Suppressor macrophage treated with lipopolysaccharide for 1 hour (primary cell): ENCODE measurements at regions not wholly inside any gene's neighbourhood (a gene's known extent, or its start where the extent isn't known, plus 50 kb on each side); places are given as distances from the start of the nearest gene placed in this dataset.
"Not testable (repeated sequence)": the region's sequence is repeated elsewhere in the genome, so short reads cannot be mapped to it uniquely, and the experiment has no call there.

Experiments used
- DNase-seq, 3 donors: peaks; one replicate each; pipeline ENCODE4 v3.0.0-alpha.2; 2020 to 2022

DNA sequence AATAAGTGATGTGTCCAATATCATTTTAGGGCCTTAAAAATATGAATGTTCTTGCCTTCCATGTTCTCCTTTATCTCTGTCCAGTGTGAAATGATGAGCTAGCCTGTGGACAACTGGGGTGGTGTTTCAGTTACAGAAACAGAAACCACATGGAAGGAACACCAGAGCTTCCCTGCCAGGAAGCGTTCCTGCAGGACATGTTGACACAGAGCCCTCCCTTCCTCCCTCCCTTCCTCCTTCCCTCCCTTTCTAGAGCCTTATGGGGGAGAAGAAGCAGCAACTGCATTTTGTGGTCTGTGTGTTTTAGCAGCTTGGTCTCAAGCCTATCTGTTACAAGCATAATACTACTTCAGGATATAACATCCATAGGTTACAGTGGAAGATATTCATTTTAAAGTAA lies 539.7 kb upstream of the NETO1 start:
- DNase-seq, result no peak

DNA sequence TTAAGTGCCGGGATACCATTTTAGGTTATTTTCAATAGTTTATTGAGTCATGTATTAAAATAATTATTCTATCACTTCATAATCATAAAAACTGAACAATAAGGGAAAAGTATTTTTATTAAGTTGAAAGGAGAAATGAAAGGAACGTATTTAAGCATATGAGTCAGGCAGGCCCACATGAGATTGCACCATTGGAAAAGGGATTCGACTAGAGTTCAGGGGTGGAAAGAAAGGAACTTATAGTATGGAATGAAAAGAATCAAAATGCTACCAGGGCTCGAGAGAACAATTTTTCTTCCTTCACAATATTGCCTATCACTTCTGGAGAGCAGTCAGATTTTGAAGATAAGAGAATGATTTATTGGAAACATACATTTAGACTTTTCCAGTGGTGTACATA lies 516.5 kb upstream of the NETO1 start:
- DNase-seq, result no peak

DNA sequence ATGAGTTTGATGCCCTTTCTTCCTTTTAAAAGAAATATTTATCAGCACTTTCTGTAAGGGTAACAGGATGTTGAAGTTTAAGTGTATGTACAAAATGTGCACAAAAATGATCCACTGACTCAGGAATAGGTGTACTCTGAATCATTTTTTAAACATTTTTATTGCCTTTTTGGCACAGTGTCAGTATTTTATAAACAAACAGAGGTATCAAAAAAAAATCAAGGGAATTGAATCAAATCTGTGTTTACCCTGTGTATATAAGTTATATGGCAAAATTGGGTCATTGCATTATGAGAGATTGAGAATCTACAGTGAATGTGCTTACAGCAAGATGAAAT lies 513.9 kb upstream of the NETO1 start:
- DNase-seq, result no peak

DNA sequence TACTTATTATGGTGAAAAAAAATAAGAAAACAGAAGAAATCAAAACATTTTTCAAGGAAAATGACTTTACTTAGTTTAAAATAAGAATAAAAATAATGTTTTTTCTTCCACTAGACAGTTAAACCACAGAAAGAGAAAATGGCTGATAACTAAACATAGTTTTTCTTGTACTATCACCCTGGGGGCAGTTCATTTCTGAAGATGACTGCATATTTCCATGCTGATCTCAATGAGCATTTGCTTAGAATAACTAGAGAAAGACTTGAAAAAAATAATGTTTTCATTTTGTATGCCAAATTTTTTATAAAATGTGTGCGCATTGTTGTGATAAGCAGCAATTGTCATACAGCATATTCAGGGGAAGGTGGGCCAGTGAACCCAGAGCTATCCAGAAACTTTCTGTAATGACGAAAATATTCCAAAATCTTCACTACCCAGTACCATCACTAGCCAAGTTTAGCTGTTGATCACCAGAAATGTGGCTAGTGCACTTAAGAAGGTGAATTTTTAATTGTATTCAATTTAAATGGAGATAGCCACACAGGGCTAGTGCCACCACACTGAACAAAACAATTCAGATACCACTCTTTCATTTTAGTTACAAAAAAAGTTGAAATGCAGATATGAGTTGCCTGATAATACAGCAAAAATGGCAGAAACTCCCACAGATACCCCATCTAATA lies 513.4 kb upstream of the NETO1 start:
- no peak for DNase-seq

DNA sequence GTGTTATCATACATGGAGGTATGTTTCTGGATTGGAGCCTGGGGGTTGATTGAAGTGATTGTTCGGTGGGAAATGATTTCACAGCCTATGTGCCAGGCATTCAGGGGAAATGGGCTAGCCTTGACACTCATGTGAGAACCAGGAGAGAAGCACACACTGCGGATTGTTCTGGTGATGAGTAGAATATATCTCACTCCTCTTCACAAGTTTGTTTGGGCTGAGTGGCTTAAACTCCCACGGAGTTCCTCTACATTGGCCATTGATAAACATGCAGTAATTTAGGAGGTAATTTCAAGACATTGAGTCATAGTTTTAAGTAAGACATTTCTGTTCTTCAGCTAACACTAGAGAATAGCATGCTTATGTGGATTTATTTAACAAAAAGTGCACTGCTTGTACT lies 498.9 kb upstream of the NETO1 start:
- DNase-seq, result no peak

DNA sequence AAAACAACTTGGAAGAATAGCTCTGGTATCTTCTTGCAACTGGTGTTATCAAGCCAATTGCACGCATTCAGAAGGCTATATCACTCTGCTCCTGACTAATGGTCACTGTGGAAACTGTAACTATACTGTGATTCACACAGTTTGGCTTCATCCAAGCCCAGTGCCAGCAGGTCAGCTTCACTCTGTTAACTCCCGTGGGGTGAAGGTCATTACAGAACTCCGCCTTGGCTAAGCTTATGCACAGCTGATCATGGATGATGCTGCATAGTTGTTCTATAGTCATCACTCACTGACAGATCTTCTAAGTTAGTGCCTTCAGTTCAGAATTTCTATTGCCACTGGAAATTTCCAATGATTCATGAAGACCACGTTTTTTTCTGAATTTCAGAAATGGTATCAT lies 497.2 kb upstream of the NETO1 start:
- DNase-seq, result no peak

DNA sequence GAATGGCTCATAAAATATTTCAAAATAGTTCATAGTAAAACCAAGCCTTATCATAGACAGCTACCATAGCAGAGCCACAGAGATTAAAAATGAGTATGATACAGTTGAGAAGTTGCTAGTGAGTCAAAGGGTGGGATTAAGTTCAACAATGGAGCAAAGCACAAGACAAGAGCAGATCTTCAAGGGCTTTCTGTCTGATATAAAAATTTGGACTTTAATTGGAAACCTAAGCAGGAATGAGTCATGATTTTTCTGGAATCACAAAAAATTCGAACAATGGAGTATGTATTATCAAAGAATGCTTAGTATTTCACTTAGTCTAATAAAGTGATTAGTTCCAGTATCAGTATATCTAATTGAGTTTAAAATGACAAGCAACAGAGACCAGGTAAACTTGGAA lies 487.3 kb upstream of the NETO1 start:
- DNase-seq, result no peak

DNA sequence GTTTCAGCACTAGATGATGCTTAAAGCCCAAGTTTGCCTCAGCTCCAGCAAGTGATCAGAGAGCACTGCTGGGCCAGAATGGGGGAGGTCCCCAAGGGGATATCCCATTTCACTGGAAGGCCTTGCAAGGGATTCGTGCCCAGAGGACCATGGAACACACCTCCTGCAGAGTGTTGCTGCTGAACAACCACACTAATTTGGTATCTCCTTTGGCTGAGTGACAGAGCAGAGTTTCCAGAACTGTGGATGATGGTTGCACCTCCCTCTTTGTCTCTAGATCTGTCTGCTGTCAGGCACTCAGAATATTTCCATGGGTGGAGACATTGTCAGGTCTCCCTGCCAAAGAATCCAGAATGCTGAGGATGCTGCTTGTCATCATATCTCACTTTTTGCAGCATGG lies 484.8 kb upstream of the NETO1 start:
- no peak for DNase-seq

DNA sequence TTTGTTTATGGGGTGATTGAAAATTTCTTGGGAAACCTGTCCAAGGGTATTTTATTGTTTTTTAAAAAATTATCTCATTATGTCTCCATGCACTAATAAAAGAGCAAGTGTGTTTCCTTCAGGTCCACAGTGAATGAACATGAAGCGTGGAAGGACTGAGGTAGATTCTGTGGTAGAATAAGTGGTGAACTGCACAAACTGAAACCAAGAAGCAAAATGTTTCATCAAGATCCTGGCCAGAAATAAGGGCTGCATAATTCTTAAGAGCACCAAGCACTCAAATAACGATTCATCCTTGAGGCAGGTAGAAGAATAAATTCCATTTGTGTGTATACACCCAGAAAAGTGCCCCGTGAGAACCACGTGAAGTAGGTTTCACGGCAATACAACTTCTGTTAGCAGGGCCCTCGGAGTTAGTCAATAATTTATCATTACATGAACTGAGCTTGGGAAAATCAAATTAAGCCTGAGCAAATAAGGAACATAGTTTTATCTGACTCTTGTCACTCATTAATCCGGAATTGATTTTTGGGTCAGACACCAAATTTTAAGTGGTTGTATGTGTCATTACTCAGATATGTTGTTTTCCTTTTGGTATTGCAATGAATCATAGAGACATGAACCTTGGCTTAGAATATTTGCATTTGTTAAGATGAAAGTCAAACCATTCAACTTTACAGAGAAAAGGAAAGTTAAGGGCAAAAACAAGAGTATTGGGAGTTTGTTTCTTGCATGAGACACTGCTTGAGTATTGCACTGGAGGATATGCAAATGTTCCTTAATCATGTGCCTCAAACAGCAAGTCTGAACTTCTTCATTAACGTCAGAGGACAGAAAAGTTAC lies 472.6 kb upstream of the NETO1 start:
- no peak for DNase-seq

DNA sequence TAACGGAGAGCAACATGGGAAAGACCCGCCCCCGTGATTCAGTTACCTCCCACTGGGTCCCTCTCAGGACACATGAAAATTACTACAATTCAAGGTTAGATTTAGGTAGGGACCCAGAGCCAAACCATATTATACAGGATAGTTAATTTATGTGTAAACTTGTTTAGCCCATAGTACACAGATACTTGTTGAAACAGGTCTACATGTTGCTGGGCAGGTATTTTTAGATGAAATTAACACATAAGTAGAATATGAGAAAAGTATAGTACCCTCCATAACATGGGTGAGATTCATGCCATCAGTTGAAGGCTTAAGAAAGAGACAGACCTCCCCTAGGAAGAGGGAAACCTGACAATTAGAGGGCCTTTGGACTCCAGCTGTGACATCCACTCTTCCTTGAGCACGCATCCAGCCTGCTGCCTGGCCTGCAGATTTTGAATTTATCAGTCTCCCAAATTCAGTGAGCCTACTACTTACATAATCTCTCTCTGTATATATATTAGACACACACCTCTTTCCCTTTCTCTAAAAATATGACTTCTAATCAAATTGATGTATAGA lies 463.5 kb upstream of the NETO1 start:
- DNase-seq, result no peak

DNA sequence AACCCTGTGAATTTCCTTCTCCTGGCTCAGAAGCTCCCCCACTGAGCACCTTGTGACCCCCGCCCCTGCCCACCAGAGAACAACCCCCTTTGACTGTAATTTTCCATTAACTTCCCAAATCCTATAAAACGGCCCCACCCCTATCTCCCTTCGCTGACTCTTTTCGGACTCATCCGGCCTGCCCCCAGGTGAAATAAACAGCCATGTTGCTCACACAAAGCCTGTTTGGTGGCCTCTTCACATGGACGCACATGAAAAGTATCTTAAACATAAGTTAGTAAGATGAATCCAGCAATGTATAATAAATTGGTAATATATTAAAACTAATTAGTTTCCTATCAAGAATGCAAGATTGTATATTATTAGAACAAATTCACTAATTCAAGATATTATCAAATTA lies 462.3 kb upstream of the NETO1 start:
- not testable (repeated sequence) for DNase-seq

DNA sequence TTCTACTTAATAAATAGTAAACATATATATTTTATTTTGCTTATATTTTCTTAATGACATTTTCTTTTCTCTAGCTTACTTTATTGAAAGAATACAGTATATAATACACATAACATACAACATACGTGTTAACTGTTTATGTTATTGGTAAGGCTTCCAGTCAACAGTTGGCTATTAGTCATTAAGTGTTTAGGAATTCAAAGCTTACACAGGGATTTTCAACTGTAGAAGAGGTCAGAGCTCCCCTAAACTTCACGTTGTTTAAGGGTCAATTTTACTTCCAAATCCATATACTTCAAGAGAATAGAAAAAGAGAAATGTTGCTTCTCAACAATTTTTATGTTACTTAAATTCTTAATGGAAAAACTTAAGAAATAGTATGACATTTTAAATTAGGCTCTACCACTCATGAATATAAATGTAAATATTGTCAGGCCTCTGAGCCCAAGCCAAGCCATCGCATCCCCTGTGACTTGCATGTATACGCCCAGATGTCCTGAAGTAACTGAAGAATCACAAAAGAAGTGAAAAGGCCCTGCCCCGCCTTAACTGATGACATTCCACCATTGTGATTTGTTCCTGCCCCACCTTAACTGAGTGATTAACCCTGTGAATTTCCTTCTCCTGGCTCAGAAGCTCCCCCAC lies 456.5 kb upstream of the NETO1 start:
- not testable (repeated sequence) for DNase-seq

DNA sequence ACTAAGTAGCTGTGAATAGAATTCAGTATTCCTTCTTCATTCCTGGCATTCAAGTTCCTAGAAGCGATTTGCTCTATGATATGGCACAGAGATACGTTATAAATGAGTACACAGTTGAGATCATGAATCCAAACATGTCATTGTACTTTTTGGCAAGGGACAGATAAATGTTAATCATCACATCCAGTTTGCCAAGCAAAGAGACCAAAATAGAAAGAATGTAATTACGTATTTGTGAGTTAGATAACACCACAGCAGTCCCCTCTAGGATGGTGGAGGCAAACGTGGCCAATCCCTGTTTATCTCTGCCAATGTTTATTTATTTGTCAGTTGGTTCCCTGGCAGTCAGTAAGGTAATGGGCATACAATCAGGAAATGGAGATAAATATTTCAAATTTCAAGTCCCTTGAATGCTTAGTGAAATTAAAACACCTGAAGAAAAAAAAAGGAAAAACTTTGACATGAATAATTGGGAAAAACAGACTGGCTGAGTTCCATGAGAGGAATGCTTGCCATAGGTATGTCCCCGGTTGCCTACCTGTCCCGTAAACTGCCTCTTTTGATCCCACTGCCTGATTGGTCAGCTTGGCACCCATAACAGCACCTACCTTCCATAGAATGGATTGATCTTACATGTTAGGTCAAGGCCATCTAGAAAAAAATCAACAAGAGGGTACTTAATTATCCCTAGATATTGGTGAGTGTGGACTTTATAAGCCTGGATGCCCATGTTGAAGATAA lies 451.1 kb upstream of the NETO1 start:
- no peak for DNase-seq

DNA sequence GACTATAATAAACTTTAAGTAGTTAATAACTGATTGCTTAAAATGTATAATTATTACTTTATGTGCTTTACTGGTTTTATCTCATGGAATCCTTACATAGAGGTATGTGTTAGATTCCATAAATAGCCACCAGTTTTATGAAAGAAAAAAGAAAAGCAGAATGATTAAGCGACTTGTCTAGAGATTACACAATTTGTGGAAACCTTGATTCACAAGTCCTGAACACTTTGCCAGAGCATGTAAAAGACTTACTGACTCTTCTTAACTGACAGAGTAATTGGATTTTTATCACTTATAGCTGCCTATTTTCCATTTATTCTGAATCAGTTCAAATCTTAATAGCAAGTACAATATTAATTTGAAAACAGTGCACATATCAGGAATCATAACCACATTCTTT lies 448.7 kb upstream of the NETO1 start:
- no peak for DNase-seq

DNA sequence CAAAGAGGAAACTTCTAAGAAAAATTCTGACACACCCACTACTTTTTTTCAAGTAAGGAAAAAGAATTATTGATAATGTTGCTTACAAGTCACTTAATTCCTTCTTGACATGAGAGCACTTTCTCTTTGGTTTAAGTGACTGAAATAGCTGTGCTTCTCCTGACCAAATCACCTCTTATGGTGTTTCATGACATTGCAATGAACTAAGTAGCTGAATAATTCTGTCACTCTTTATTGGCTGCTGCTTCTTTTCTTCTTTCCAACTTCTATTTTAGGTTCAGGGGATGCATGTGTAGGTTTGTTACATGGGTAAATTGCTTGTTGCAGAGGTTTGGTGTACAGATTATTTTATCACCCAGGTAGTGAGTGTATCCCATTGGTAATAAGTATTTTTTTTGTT lies 447.6 kb upstream of the NETO1 start:
- DNase-seq, result no peak

DNA sequence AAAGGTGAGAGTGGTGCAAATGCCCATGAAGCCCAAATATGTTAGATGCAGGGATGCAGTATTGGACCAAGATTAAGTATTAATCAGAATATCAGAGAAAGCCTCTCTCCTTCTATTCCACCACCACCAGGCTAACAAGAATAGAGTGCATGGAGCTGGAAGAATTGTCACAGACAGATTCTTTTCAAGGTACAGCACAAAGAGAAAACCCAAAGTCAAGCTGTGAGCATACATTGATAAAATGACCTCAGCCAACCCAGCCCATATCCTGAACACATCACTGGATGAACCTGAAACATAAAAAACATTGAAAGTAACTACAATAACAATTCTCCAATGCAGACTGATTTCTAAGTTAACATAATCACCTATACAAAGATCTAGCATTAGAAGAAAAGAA lies 445.7 kb upstream of the NETO1 start:
- no peak for DNase-seq

DNA sequence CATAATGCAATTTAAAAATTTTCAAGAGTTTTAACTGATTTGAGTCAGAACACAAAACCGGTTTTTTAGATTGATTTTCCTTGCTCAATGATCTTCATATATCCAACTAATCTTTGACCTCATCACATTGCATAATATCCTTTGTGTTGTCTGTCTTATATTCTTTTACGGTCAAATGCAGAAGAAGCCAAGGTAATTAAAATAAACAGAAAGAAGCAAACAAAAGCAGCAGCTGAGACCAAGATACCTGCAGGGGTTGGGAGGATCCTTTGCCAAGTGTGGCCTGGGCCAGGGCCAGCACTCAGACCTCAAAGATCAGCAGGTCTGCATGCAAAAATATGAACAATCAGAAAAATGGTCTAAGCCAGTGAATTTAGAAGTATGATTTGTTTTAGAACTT lies 428.9 kb upstream of the NETO1 start:
- DNase-seq, result no peak

DNA sequence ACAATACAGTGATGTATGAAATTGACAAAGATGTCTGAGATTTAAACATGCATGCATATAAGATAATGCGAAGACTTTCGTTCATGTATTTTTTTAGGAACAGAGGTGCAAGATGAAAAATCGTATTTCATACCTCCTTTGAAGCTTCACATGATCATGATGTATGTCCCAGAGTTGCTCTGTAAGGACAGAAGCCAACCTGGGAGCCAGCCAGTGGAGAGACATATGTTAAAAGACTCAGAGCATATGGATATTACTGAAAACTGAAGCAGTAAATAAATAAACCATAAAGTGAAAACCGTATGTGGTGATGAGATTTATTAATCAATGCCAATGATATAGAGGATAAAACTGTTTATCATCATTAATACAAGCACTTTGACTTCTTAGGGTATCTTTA lies 424.4 kb upstream of the NETO1 start:
- no peak for DNase-seq

DNA sequence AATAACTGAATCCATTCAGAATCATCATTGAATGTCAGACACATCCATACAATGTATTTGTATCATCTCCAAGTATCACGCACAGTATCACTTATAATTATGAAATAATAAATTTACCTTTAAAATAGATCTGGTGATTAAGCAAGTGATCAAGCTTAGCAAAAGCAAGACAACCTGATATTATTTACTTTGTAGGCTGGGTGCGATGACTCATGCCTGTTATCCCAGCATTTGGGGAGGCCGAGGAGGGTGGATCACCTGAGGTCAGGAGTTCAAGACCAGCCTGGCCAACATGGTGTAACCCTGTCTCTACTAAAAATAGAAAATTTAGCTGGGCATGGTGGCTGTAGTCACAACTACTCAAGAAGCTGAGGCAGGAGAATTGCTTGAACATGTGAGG lies 421.0 kb upstream of the NETO1 start:
- DNase-seq, result no peak

DNA sequence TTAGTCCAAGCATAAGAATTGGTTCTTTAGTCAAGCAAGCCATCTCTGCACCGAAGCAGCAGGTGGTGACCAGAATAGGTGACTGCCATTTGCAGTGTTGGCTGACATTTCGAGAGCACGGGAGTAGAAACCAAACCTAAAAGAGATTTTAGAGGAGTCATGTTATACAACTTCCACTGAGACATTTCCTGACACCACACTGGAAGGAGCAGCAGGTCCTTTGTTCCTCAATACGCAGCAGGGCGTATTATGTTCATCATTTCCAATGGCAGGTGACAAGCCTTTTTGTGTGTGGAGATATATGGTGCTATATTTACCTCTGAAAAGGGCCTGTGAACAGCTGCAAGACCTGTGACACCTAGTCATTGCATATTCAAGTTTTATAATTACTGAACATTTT lies 418.8 kb upstream of the NETO1 start:
- no peak for DNase-seq

DNA sequence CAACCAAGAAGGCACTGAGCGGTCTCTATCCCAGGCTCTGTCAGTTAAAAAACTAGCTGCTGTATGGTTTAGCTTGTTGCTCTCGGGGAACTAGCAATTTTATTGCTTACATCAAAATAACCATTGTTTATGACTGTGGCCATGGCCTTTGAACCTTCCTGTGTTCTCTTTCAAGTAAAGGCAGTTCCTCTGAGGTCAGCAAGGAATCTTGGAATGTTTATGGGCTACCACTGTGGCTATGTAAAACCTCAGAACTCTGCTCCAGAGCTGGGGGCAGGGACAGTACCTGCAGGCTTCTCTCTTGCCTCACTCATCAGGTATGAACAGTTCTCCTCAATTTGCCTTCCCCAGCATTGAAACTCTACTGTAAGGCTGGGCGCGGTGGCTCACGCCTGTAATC lies 416.0 kb upstream of the NETO1 start:
- no peak for DNase-seq

DNA sequence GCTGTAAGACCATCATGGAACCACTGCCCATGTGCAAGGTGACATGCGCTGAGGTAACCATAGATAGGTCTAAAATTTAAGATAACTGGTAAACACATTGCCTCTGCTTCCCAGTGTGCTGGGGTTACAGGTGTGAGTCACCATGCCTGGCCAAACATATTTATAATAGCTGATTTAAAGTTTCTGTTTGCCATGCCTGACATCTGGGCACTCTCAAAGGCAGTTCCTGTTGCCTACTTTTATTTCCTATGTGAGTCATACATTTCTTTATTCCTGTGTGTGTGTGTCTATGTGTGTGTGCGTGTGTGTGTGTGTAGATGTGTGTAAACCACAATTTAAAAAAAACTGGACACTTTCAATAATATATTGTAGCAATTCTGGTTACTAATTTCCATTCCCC lies 415.2 kb upstream of the NETO1 start:
- no peak for DNase-seq

DNA sequence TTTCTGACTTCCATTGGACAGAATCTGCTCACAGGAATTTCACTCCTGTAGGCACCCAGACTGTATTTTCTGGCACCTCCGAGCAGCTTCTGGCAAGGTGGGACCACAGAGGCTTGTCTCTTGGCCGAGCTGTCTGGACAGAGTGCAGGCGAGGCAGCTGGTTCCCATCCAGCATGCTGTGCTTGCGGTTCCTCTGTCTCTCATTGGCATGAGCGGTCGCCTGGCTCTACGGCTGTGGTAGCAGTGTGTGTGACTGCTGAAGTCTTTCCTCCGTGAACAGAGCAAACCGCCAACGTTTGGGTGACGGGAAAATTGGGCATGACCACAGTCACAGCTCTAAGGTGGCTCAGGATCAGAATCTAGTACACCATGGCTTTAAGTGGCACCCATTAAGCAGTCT lies 411.7 kb upstream of the NETO1 start:
- no peak for DNase-seq
